ENCODE measurements at regions not wholly inside any gene's neighbourhood (a gene's known extent, or its start where the extent isn't known, plus 50 kb on each side); places are given as distances from the start of the nearest gene placed in this dataset.

GRCh38 chr15:25137013-25137412, 182.2 kb downstream of the SNRPN start:
- DNase-seq (ENCODE audit: low spot score in 2 of 2, unreplicated experiment in 2 of 2), result no peak
- H3K27ac Mint-ChIP-seq, result no peak overlapping the region
- peaks cover 25% of the 10 kb centered on the region for H3K9me3 Mint-ChIP-seq
- peaks cover 14% of the 10 kb centered on the region for H3K4me1 Mint-ChIP-seq
- H3K36me3 Mint-ChIP-seq, result peaks cover 2% of the 10 kb centered on the region
- H3K27me3 Mint-ChIP-seq (ENCODE audit: low read depth), result no peaks in the 10 kb centered on the region
- TF ChIP-seq CTCF (IDR thresholded peaks at IDR 0.05; ENCODE audit: unreplicated experiment), result no peak
- no peak overlapping the region for H3K4me3 Mint-ChIP-seq

- no peak for TF ChIP-seq CTCF (IDR thresholded peaks at IDR 0.05; ENCODE audit: unreplicated experiment)
- DNase-seq (ENCODE audit: low spot score in 2 of 2, unreplicated experiment in 2 of 2), result peak in 1 of 2 experiments; percentile 16
- Mint-ChIP-seq H3K36me3 (peaks cover 4% of the 10 kb centered on the region), H3K27ac (no peak overlapping the region), H3K4me1 (no peaks in the 10 kb centered on the region), H3K9me3 (peaks cover 27% of the 10 kb centered on the region), H3K4me3 (no peak overlapping the region), H3K27me3 (ENCODE audit: low read depth) (no peaks in the 10 kb centered on the region)
Measured at GRCh38 chr15:25169318-25169717, 214.5 kb downstream of the SNRPN start.

- no peaks in the 10 kb centered on the region for H3K27me3 Mint-ChIP-seq (ENCODE audit: low read depth)
- peaks cover 4% of the 10 kb centered on the region for H3K36me3 Mint-ChIP-seq
- no peak for TF ChIP-seq CTCF (IDR thresholded peaks at IDR 0.05; ENCODE audit: unreplicated experiment)
- H3K9me3 Mint-ChIP-seq, result peaks cover 35% of the 10 kb centered on the region
- no peak overlapping the region for H3K27ac Mint-ChIP-seq
- H3K4me1 Mint-ChIP-seq, result no peaks in the 10 kb centered on the region
- H3K4me3 Mint-ChIP-seq, result no peak overlapping the region
- peak; percentile 12 to 36 for DNase-seq (ENCODE audit: low spot score in 2 of 2, unreplicated experiment in 2 of 2)
Measured at GRCh38 chr15:25170113-25170731, 215.4 kb downstream of the SNRPN start.

- Mint-ChIP-seq H3K27ac (no peak overlapping the region), H3K9me3 (peaks cover 32% of the 10 kb centered on the region), H3K27me3 (ENCODE audit: low read depth) (no peaks in the 10 kb centered on the region), H3K4me3 (no peak overlapping the region), H3K4me1 (no peaks in the 10 kb centered on the region), H3K36me3 (peaks cover 4% of the 10 kb centered on the region)
- no peak for DNase-seq (ENCODE audit: low spot score in 2 of 2, unreplicated experiment in 2 of 2)
- no peak for TF ChIP-seq CTCF (IDR thresholded peaks at IDR 0.05; ENCODE audit: unreplicated experiment)
Measured at GRCh38 chr15:25170781-25171110, 216.0 kb downstream of the SNRPN start.

- no peak overlapping the region for H3K27ac Mint-ChIP-seq
- no peaks in the 10 kb centered on the region for H3K4me1 Mint-ChIP-seq
- TF ChIP-seq CTCF (IDR thresholded peaks at IDR 0.05; ENCODE audit: unreplicated experiment), result no peak
- H3K9me3 Mint-ChIP-seq, result peaks cover 34% of the 10 kb centered on the region
- no peak overlapping the region for H3K4me3 Mint-ChIP-seq
- no peaks in the 10 kb centered on the region for H3K27me3 Mint-ChIP-seq (ENCODE audit: low read depth)
- DNase-seq (ENCODE audit: low spot score in 2 of 2, unreplicated experiment in 2 of 2), result peak; percentile 12 to 33
- peaks cover 4% of the 10 kb centered on the region for H3K36me3 Mint-ChIP-seq
Measured at GRCh38 chr15:25171111-25171811, 216.5 kb downstream of the SNRPN start.

Data from mesothelial cell of epicardium (in vitro differentiated cells).